Loucy (cell line): ENCODE measurements at regions not wholly inside any gene's neighbourhood (a gene's known extent, or its start where the extent isn't known, plus 50 kb on each side); places are given as distances from the start of the nearest gene placed in this dataset.

Source experiments
- CTCF ChIP-seq: fragments of 200-600 bp; sonication (generic); conservative IDR thresholded peaks from 2 replicates; pipeline ENCODE4 v1.5.1; 2014; ENCODE audit warnings: mild to moderate bottlenecking, antibody characterized with exemption, low read length
- EZH2phosphoT487 ChIP-seq: fragments of 200-600 bp; IDR thresholded peaks from 2 replicates; pipeline ENCODE4 v1.6.1; 2018; ENCODE audit warnings: antibody characterized with exemption, mild to moderate bottlenecking, moderate library complexity, borderline replicate concordance

GRCh38 chr12:84706374-84706773 lies 206.2 kb downstream of the SLC6A15 start:
- no peak for TF ChIP-seq CTCF
- no peak for TF ChIP-seq EZH2phosphoT487
